Heart right ventricle (tissue), 16 donors: ENCODE measurements at regions not wholly inside any gene's neighbourhood (a gene's known extent, or its start where the extent isn't known, plus 50 kb on each side); places are given as distances from the start of the nearest gene placed in this dataset.

Experiments used
- ATAC-seq, 8 donors: fragments of 200-7000 bp; cut with Tn5 transposase; one replicate each; pipeline ENCODE4 v1.9.1; 2020; ENCODE audit warnings: mild to moderate bottlenecking in 8 of 8, moderate library complexity in 8 of 8, moderate number of reproducible peaks in 1 of 8
- DNase-seq, 2 donors: peaks; one replicate each; pipeline ENCODE4 v3.0.0-alpha.2; 2020
- H3K27ac ChIP-seq, 10 donors: fragments of 200-600 bp; sonication (generic) in 2 of 10; one replicate each; pipeline versions ENCODE4 v1.5.0 to v1.8.0; 2020 to 2022; ENCODE audit warnings: mild to moderate bottlenecking in 3 of 10
- H3K27me3 ChIP-seq, 7 donors: fragments of 200-600 bp; one replicate each; pipeline ENCODE4 v1.8.0; 2021 to 2022; ENCODE audit warnings: mild to moderate bottlenecking in 2 of 7
- H3K36me3 ChIP-seq, 9 donors: fragments of 200-600 bp; sonication (generic) in 1 of 9; one replicate each; pipeline versions ENCODE4 v1.5.0 to v1.8.0; 2020 to 2022; ENCODE audit warnings: mild to moderate bottlenecking in 2 of 9
- H3K4me1 ChIP-seq, 9 donors: fragments of 200-600 bp; sonication (generic) in 1 of 9; one replicate each; pipeline versions ENCODE4 v1.5.0 to v1.8.0; 2020 to 2022; ENCODE audit warnings: mild to moderate bottlenecking in 4 of 9
- H3K4me3 ChIP-seq, 10 donors: fragments of 200-600 bp; sonication (generic) in 2 of 10; one replicate each; pipeline versions ENCODE4 v1.5.0 to v1.8.0; 2020 to 2022; ENCODE audit warnings: mild to moderate bottlenecking in 7 of 10, moderate library complexity in 2 of 10
- H3K9me3 ChIP-seq, 11 donors: fragments of 200-600 bp in 10 of 11; sonication (generic) in 2 of 11; one replicate each; pipeline versions ENCODE4 v1.5.0 to v1.8.0; 2013 to 2022; ENCODE audit warnings: mild to moderate bottlenecking in 2 of 11, control low read depth in 1 of 11, moderate library complexity in 1 of 11
- WGBS, 2 donors: extraction: QIAGEN DNeasy Blood & Tissue Kit; methylation state at CpG; one replicate each; pipeline ENCODE4 v1.1.7; 2013; ENCODE audit warnings: inconsistent platforms in 1 of 2; 5-methylcytosine and 5-hydroxymethylcytosine counted together
- intact Hi-C, 10 donors: fragments of 100-400 bp; cut with DNase I; formaldehyde crosslinking; loops; one replicate each; pipeline versions ENCODE4 v1.11.1 to v1.14.2; 2022
- TF ChIP-seq, protein P1 (sequence below), 9 donors: fragments of 200-600 bp; sonication (generic) in 2 of 9; IDR thresholded peaks; one replicate each; pipeline versions ENCODE4 v1.5.0 to v1.8.0; 2021 to 2022; ENCODE audit warnings: antibody characterized with exemption in 9 of 9, mild to moderate bottlenecking in 5 of 9, moderate library complexity in 1 of 9
- donor health status: Arrhythmogenic right ventricular cardiomyopathy.
- donor health status: ischemic (EF 13 %, LVEDD 7.1; RV severe dilation, severe dysfunction).
- donor health status: healthy with polysubstance abuse.
- donor health status: DM: no; HTN: yes; CAD: no.
- donor health status: DM: no; HTN: no; CAD: no.
- donor health status: ischemic (EF 25% LVEDD 6.9; RV normal size, moderate dysfunction).
- donor health status: ischemic (EF 25% LVEDD 5.7; RV mildly dilated, moderate dysfunction).
- donor health status: healthy.
- donor health status: DM: yes; HTN: yes; CAD: no.
- donor health status: Ischemic cardiomyopathy.
- donor health status: ischemic (EF 35%, LVEDD 5.7; RV mildly dilated, moderate dysfunction).
- donor health status: nonischemic (EF 11% LVEDD 7.7; RV severe dilation, severe dysfunction).
- donor health status: DM: yes; HTN: yes; CAD: no.
- donor health status: PGD.
- donor health status: ischemic (EF 29% LVEDD 5.4; RV normal size, mild dysfunction).
- donor health status: nonischemic (EF 23%, LVEDD 6.1; RV moderate dilation, normal function).

DNA sequence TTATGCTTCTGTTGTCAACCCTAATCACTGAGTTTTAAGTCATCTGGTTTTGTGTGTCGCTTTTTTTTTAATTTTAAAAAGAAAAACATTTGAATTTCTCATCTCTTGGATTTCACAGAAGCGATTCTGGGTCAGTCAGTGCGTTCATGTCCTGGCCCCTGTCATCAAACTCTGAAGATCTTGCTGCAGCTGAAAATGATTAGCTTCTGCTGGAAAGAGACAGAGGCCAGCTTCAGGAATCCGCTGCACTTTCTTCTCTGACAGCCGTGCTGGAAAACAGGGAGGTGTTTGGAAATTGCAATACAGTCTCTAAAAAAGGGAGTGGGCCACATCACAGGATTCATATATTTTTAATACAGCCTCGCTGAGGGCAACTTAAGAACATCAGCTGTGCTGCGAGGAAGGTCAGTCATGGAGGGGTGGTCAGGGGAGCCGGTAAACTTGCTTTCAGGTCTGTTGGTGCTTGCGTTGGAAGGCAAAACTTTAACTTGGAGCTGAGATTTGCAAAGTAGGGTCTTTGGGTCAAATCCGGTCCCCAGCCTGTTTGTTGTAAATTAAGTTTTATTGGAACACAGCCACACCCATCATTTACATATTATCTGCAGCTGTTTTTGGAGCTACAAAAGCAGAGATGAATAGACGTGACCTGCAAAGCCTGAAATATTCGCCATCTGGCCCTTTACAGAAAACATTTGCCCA, 190.8 kb downstream of the AACS start:
- TF ChIP-seq, protein P1, sequence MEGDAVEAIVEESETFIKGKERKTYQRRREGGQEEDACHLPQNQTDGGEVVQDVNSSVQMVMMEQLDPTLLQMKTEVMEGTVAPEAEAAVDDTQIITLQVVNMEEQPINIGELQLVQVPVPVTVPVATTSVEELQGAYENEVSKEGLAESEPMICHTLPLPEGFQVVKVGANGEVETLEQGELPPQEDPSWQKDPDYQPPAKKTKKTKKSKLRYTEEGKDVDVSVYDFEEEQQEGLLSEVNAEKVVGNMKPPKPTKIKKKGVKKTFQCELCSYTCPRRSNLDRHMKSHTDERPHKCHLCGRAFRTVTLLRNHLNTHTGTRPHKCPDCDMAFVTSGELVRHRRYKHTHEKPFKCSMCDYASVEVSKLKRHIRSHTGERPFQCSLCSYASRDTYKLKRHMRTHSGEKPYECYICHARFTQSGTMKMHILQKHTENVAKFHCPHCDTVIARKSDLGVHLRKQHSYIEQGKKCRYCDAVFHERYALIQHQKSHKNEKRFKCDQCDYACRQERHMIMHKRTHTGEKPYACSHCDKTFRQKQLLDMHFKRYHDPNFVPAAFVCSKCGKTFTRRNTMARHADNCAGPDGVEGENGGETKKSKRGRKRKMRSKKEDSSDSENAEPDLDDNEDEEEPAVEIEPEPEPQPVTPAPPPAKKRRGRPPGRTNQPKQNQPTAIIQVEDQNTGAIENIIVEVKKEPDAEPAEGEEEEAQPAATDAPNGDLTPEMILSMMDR (IDR thresholded peaks at IDR 0.05) = no peak
- intact Hi-C loops = no loop called here

DNA sequence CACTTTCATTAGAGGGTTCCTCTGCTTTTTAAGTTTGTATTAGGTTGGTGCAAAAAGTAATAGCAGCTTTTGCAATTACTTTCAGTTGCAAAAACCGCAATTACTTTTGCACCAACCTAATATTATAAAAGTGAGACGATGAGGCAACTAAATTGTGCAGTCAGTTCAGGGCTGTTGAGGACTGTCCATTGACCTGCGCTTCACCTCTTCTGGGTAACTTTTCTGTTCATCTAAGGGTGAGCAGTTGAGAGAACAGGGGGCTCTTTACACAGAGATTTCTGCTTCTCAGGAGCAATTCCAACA, 191.3 kb downstream of the AACS start:
- ATAC-seq (no peak), DNase-seq (no peak)
- peaks cover 0 to 8% (median 0%) of the 10 kb centered on the region in 11 donors for H3K9me3 ChIP-seq
- H3K4me1 ChIP-seq = no peaks in the 10 kb centered on the region
- TF ChIP-seq, protein P1 (IDR thresholded peaks at IDR 0.05) = no peak
- H3K27me3 ChIP-seq = peaks cover 0 to 15% (median 0%) of the 10 kb centered on the region in 7 donors
- WGBS, 2 donors = 83 to 87% methylated on average over 3 of the region's 3 CpGs
- intact Hi-C loops = no loop called here
- no peak overlapping the region for H3K27ac ChIP-seq
- H3K4me3 ChIP-seq = no peak overlapping the region
- H3K36me3 ChIP-seq = no peaks in the 10 kb centered on the region

More for the DNA sequence above, 190.8 kb downstream of the AACS start:
- Histone ChIP-seq H3K4me1 (no peaks in the 10 kb centered on the region), H3K9me3 (peaks cover 0 to 8% (median 0%) of the 10 kb centered on the region in 11 donors), H3K36me3 (no peaks in the 10 kb centered on the region), H3K27ac (no peak overlapping the region), H3K4me3 (no peak overlapping the region), H3K27me3 (peaks cover 0 to 15% (median 0%) of the 10 kb centered on the region in 7 donors)
- DNase-seq = no peak
- no peak for ATAC-seq
- 68 to 74% methylated on average over 12 of the region's 12 CpGs for WGBS, 2 donors

DNA sequence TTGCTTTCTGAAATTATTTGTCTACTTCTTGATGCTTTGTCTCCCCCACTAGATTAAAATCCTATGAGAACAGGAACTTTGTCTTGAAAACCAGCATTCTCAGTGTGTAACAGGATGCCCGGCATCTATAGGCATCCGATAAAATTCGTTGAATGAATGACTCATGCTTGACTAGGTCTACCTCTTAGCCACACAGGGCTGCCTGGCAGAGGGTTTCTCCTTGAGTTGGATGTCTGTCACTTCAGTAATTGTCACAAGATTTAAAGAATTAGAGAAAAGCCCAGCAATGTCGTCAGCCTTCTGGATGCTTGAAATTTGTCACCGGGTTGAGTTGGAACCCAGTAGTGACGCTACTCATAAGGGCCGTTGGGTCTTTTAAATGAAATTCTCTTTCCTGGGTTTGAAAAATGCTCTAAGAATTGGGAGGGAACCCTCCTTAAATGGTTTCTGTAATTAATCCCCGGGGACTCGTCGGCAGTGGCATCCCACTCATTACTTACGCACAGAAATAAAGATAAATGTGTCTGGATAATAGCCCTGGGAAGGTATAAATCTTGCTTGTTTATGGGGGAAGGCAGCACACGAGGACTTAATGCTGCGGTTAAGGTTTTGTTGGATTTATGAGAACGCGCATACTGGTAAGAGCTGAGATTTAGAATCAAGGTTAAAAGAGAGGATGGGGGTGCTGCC, 194.1 kb downstream of the AACS start:
- Histone ChIP-seq H3K4me3 (no peak overlapping the region), H3K9me3 (peaks cover 0 to 18% (median 0%) of the 10 kb centered on the region in 11 donors), H3K4me1 (no peaks in the 10 kb centered on the region), H3K27me3 (peaks cover 0 to 15% (median 0%) of the 10 kb centered on the region in 7 donors), H3K36me3 (no peaks in the 10 kb centered on the region), H3K27ac (no peak overlapping the region)
- TF ChIP-seq, protein P1 (IDR thresholded peaks at IDR 0.05) = no peak
- no peak for DNase-seq
- intact Hi-C loops = no loop called here
- WGBS, 2 donors = 81 to 83% methylated on average over 15 of the region's 15 CpGs
- no peak for ATAC-seq

DNA sequence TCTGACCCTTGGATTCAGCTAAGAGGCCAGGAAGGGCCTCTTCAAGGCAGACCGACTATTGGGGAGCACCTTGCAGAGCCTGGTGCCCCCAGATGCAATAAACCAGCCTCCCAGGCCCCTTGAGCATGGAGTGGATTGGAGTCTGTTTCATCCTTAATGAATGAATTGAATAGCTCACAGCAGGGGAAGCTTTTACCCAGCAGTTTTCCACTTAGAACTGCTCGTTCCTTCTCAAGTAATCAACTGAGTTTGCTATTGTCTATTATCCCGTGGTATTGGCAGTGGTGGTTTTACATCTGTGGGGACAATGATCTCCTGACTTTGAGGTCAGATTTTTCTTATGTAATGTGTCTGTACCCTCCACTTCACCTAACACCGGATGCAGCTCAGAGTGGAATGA, 197.6 kb downstream of the AACS start:
- intact Hi-C loops = no loop called here
- peaks cover 0 to 7% (median 0%) of the 10 kb centered on the region in 7 donors for H3K27me3 ChIP-seq
- no peak overlapping the region for H3K4me3 ChIP-seq
- no peak for DNase-seq
- peaks cover 0 to 12% (median 0%) of the 10 kb centered on the region in 11 donors for H3K9me3 ChIP-seq
- no peak for ATAC-seq
- H3K4me1 ChIP-seq = no peaks in the 10 kb centered on the region
- no peak overlapping the region for H3K27ac ChIP-seq
- TF ChIP-seq, protein P1 (IDR thresholded peaks at IDR 0.05) = no peak
- no peaks in the 10 kb centered on the region for H3K36me3 ChIP-seq
- 75 to 78% methylated on average over 4 of the region's 4 CpGs for WGBS, 2 donors
